ENCODE measurements at regions not wholly inside any gene's neighbourhood (a gene's known extent, or its start where the extent isn't known, plus 50 kb on each side); places are given as distances from the start of the nearest gene placed in this dataset.
"Not testable (repeated sequence)": the region's sequence is repeated elsewhere in the genome, so short reads cannot be mapped to it uniquely, and the experiment has no call there.

- DNase-seq, result no peak
These were observed 119.8 kb upstream of the SFSWAP start for GRCh38 chr12:131591136-131591535.

GRCh38 chr12:131591714-131592709 lies 118.9 kb upstream of the SFSWAP start:
- DNase-seq, result no peak

- DNase-seq, result no peak
These were observed 117.9 kb upstream of the SFSWAP start for GRCh38 chr12:131592972-131593371.

- no peak for DNase-seq
These were observed 117.5 kb upstream of the SFSWAP start for GRCh38 chr12:131593406-131593805.

GRCh38 chr12:131596115-131596514 lies 114.8 kb upstream of the SFSWAP start:
- DNase-seq, result no peak

- DNase-seq, result no peak
These were observed 113.6 kb upstream of the SFSWAP start for GRCh38 chr12:131597333-131597732.

GRCh38 chr12:131598717-131599116 lies 112.2 kb upstream of the SFSWAP start:
- no peak for DNase-seq

GRCh38 chr12:131599190-131600159 lies 111.4 kb upstream of the SFSWAP start:
- no peak for DNase-seq

GRCh38 chr12:131600160-131600532 lies 110.7 kb upstream of the SFSWAP start:
- DNase-seq, result no peak

GRCh38 chr12:131601499-131601898 lies 109.4 kb upstream of the SFSWAP start:
- DNase-seq, result not testable (repeated sequence)

- DNase-seq, result no peak
These were observed 107.6 kb upstream of the SFSWAP start for GRCh38 chr12:131603106-131603938.

- peak in 7 of 58 donors; percentile 3 to 41 (median 21) for DNase-seq
These were observed 106.7 kb upstream of the SFSWAP start for GRCh38 chr12:131603939-131604795.

GRCh38 chr12:131604859-131605258 lies 106.0 kb upstream of the SFSWAP start:
- DNase-seq, result no peak

- DNase-seq, result no peak
These were observed 105.5 kb upstream of the SFSWAP start for GRCh38 chr12:131605304-131605829.

- DNase-seq, result no peak
These were observed 104.5 kb upstream of the SFSWAP start for GRCh38 chr12:131606218-131606901.

GRCh38 chr12:131607658-131608447 lies 103.0 kb upstream of the SFSWAP start:
- no peak for DNase-seq

- peak in 54 of 58 donors; percentile 39 to 86 (median 70) for DNase-seq
These were observed 101.9 kb upstream of the SFSWAP start for GRCh38 chr12:131608740-131609690.
